ENCODE measurements at regions not wholly inside any gene's neighbourhood (a gene's known extent, or its start where the extent isn't known, plus 50 kb on each side); places are given as distances from the start of the nearest gene placed in this dataset.

GRCh38 chr11:113578715-113579250 is 103.6 kb upstream of the DRD2 start:
- Mint-ChIP-seq H3K9me3 (peaks cover 0 to 1% (median 0%) of the 10 kb centered on the region in 5 donors), H3K27ac (no peak overlapping the region), H3K4me1 (peaks cover 0 to 7% (median 0%) of the 10 kb centered on the region in 3 donors), H3K4me3 (no peak overlapping the region), H3K36me3 (no peaks in the 10 kb centered on the region), H3K27me3 (peaks cover 3 to 12% of the 10 kb centered on the region in 2 donors)
- Histone ChIP-seq H3K4me1 (ENCODE audit: insufficient read depth, low read length) (no peaks in the 10 kb centered on the region), H3K36me3 (ENCODE audit: insufficient read depth, low read length) (no peaks in the 10 kb centered on the region), H3K9me3 (ENCODE audit: low read length) (no peaks in the 10 kb centered on the region), H3K4me3 (ENCODE audit: low read length) (no peak overlapping the region), H3K27me3 (ENCODE audit: insufficient read depth, low read length, poor library complexity, severe bottlenecking) (no peaks in the 10 kb centered on the region), H3K27ac (ENCODE audit: low read depth, low read length) (no peak overlapping the region)
- CTCF ChIA-PET: no interaction called here
- DNase-seq: no peak
- POLR2A ChIA-PET: no interaction called here

DNA sequence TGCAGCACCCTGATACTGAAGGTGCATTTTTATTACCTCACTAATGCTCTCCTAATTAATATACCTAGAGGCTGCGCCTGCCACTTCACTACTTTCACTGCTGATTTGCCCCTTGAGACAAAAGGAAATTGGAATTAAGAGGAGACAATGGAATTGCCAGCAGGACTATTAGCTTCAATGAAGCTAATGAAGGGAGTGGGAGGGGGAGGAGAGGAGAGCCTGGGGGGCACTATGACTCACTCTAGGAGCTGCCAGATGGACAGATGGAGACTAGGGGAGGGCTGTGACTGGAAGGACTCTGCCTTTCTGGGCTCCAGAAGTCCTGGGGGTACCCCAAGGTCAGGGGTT is 102.8 kb upstream of the DRD2 start:
- Histone ChIP-seq H3K9me3 (ENCODE audit: low read length) (no peaks in the 10 kb centered on the region), H3K36me3 (ENCODE audit: insufficient read depth, low read length) (no peaks in the 10 kb centered on the region), H3K4me1 (ENCODE audit: insufficient read depth, low read length) (no peaks in the 10 kb centered on the region), H3K27me3 (ENCODE audit: insufficient read depth, low read length, poor library complexity, severe bottlenecking) (no peaks in the 10 kb centered on the region), H3K27ac (ENCODE audit: low read depth, low read length) (no peak overlapping the region), H3K4me3 (ENCODE audit: low read length) (no peak overlapping the region)
- H3K36me3 Mint-ChIP-seq: no peaks in the 10 kb centered on the region
- ChIA-PET POLR2A (no interaction called here), CTCF (no interaction called here)
- H3K27ac Mint-ChIP-seq: no peak overlapping the region
- no peak for DNase-seq
- H3K4me1 Mint-ChIP-seq: peaks cover 0 to 7% (median 0%) of the 10 kb centered on the region in 3 donors
- H3K9me3 Mint-ChIP-seq: peaks cover 0 to 1% (median 0%) of the 10 kb centered on the region in 5 donors
- no peak overlapping the region for H3K4me3 Mint-ChIP-seq
- peaks cover 3 to 10% of the 10 kb centered on the region in 2 donors for H3K27me3 Mint-ChIP-seq

DNA sequence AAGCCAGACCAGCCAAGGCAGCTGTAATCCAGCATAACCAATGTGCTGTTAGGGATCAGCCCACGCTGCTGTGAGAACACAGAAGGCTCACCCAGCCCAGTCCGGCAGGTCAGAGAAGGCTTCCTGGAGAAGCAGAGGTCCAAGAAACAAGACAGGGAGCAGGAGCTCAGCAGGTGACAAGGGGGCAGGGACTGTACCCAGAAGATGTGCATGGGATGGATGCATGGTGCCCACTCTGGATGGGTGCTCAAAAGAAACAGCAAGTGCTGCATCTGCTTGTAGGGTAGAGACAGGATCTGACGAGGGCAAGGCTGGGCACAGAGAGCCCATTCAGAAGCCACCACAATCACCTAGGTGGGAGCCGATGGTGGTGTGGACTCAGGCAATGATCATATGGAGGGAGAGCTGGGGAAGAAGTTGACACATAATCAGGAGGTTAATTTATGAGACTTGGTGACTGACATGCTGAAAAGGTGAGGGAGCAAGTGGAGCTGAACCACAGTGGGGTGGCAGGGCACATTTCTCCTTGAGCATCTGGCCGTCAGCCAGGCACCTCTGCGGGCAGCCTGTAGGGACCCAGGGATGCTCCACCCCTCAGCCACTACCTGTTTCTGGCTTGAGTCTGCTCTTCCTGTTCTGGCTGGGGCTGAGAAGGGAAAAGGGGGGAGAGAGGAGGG is 102.3 kb upstream of the DRD2 start:
- Histone ChIP-seq H3K4me1 (ENCODE audit: insufficient read depth, low read length) (no peaks in the 10 kb centered on the region), H3K9me3 (ENCODE audit: low read length) (no peaks in the 10 kb centered on the region), H3K27ac (ENCODE audit: low read depth, low read length) (no peak overlapping the region), H3K36me3 (ENCODE audit: insufficient read depth, low read length) (no peaks in the 10 kb centered on the region), H3K4me3 (ENCODE audit: low read length) (no peak overlapping the region), H3K27me3 (ENCODE audit: insufficient read depth, low read length, poor library complexity, severe bottlenecking) (no peaks in the 10 kb centered on the region)
- peaks cover 3 to 10% of the 10 kb centered on the region in 2 donors for H3K27me3 Mint-ChIP-seq
- peaks cover 0 to 1% (median 0%) of the 10 kb centered on the region in 5 donors for H3K9me3 Mint-ChIP-seq
- peaks cover 0 to 7% (median 0%) of the 10 kb centered on the region in 3 donors for H3K4me1 Mint-ChIP-seq
- CTCF ChIA-PET: interaction anchor here (1.1 kb wide), 1 partner anchor 11 kb away, joined by 3 read pairs; no protein-coding TSS in a partner anchor
- no peak overlapping the region for H3K27ac Mint-ChIP-seq
- no peak overlapping the region for H3K4me3 Mint-ChIP-seq
- H3K36me3 Mint-ChIP-seq: no peaks in the 10 kb centered on the region
- POLR2A ChIA-PET: no interaction called here
- DNase-seq: no peak

- Histone ChIP-seq H3K36me3 (ENCODE audit: insufficient read depth, low read length) (no peaks in the 10 kb centered on the region), H3K27me3 (ENCODE audit: insufficient read depth, low read length, poor library complexity, severe bottlenecking) (no peaks in the 10 kb centered on the region), H3K4me1 (ENCODE audit: insufficient read depth, low read length) (no peaks in the 10 kb centered on the region), H3K9me3 (ENCODE audit: low read length) (no peaks in the 10 kb centered on the region), H3K27ac (ENCODE audit: low read depth, low read length) (no peak overlapping the region), H3K4me3 (ENCODE audit: low read length) (no peak overlapping the region)
- H3K9me3 Mint-ChIP-seq: peaks cover 0 to 1% (median 0%) of the 10 kb centered on the region in 5 donors
- ChIA-PET POLR2A (no interaction called here), CTCF (no interaction called here)
- H3K36me3 Mint-ChIP-seq: no peaks in the 10 kb centered on the region
- no peak overlapping the region for H3K27ac Mint-ChIP-seq
- H3K4me1 Mint-ChIP-seq: peaks cover 0 to 7% (median 0%) of the 10 kb centered on the region in 3 donors
- DNase-seq: no peak
- no peak overlapping the region for H3K4me3 Mint-ChIP-seq
- peaks cover 3 to 7% of the 10 kb centered on the region in 2 donors for H3K27me3 Mint-ChIP-seq
These were observed 99.4 kb upstream of the DRD2 start for GRCh38 chr11:113574586-113574985.

DNA sequence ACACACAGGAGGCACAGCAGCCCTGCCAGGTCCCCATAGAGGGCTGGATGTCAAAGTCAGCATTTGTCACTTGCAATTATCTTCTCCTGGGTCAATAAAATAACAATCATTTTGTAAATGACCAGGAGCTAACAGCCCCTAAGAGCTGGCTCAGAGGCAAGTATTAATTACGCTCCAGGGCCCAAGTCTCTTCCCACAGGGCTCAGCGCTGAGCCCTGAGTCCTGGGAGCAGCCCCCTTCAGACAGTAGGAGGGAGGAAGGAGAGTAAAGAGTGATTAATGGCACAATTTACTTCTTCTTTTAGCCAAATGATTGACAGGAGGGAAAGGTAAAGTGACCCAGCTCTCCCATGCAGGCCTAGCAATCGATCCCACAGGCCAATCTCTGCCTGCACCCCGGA is 99.0 kb upstream of the DRD2 start:
- ChIA-PET CTCF (no interaction called here), POLR2A (no interaction called here)
- Mint-ChIP-seq H3K27ac (no peak overlapping the region), H3K4me3 (no peak overlapping the region), H3K36me3 (no peaks in the 10 kb centered on the region), H3K4me1 (peaks cover 0 to 7% (median 0%) of the 10 kb centered on the region in 3 donors), H3K9me3 (peaks cover 0 to 1% (median 0%) of the 10 kb centered on the region in 5 donors), H3K27me3 (peaks cover 3 to 7% of the 10 kb centered on the region in 2 donors)
- Histone ChIP-seq H3K36me3 (ENCODE audit: insufficient read depth, low read length) (no peaks in the 10 kb centered on the region), H3K4me1 (ENCODE audit: insufficient read depth, low read length) (no peaks in the 10 kb centered on the region), H3K4me3 (ENCODE audit: low read length) (no peak overlapping the region), H3K27ac (ENCODE audit: low read depth, low read length) (no peak overlapping the region), H3K9me3 (ENCODE audit: low read length) (no peaks in the 10 kb centered on the region), H3K27me3 (ENCODE audit: insufficient read depth, low read length, poor library complexity, severe bottlenecking) (no peaks in the 10 kb centered on the region)
- DNase-seq: no peak

DNA sequence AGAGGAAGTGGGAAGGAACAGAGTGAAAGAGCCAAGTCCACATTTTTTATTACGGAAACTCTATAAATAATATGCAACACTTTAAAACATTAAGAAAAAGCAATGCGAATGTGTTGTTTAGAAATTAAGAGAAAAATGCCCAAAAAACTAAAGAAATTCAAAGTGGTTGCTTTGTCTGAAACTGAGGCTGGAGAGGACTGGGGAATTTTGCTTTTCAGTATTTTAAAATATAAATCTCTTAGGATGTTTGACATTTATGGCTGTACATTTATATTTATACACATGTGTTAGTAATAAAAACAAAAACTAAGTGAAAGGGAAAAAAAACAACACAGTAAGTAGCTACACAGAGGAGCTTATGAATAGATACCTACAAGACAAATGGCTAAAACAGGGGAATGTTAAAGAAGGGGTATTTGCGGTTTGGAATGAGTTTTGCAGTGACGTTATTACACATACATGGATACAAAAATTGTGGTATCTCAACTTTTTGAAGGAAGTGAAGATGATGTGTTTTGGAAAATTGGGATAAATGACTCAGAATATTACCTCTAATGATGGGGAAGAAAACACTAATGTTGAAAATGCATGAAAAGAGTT is 97.0 kb upstream of the DRD2 start:
- Histone ChIP-seq H3K36me3 (ENCODE audit: insufficient read depth, low read length) (no peaks in the 10 kb centered on the region), H3K27ac (ENCODE audit: low read depth, low read length) (no peak overlapping the region), H3K9me3 (ENCODE audit: low read length) (no peaks in the 10 kb centered on the region), H3K4me3 (ENCODE audit: low read length) (no peak overlapping the region), H3K27me3 (ENCODE audit: insufficient read depth, low read length, poor library complexity, severe bottlenecking) (no peaks in the 10 kb centered on the region), H3K4me1 (ENCODE audit: insufficient read depth, low read length) (no peaks in the 10 kb centered on the region)
- peaks cover 2 to 8% of the 10 kb centered on the region in 2 donors for H3K27me3 Mint-ChIP-seq
- no peak overlapping the region for H3K27ac Mint-ChIP-seq
- H3K4me1 Mint-ChIP-seq: no peaks in the 10 kb centered on the region
- no peak for DNase-seq
- H3K4me3 Mint-ChIP-seq: no peak overlapping the region
- POLR2A ChIA-PET: no interaction called here
- H3K36me3 Mint-ChIP-seq: no peaks in the 10 kb centered on the region
- H3K9me3 Mint-ChIP-seq: peaks cover 0 to under 1% (median 0%) of the 10 kb centered on the region in 5 donors
- CTCF ChIA-PET: no interaction called here

DNA sequence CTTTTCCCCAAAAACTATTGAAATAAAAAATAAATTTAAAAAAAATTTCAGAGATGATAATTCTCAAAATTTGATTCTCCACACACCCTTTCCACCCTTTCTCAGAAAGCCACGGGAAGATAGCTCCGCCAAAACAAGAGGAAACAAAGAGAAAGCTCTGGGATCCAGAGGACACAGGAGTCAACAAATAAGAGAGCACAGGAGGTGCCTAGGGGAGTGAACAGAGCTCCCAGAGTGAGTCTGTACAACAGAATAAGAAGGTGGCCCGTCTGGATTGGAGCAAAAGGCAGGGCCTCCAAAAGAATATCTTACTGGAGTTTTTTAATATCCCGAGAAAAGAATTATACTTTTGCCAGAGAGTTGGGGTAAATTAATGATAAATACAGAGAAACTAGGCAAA is 96.3 kb upstream of the DRD2 start:
- no peaks in the 10 kb centered on the region for H3K4me1 ChIP-seq (ENCODE audit: insufficient read depth, low read length)
- H3K4me1 Mint-ChIP-seq: no peaks in the 10 kb centered on the region
- H3K27me3 Mint-ChIP-seq: peaks cover under 1 to 11% of the 10 kb centered on the region in 2 donors
- no peak overlapping the region for H3K27ac Mint-ChIP-seq
- no peaks in the 10 kb centered on the region for H3K36me3 Mint-ChIP-seq
- no peaks in the 10 kb centered on the region for H3K27me3 ChIP-seq (ENCODE audit: insufficient read depth, low read length, poor library complexity, severe bottlenecking)
- ChIA-PET CTCF (no interaction called here), POLR2A (no interaction called here)
- H3K27ac ChIP-seq (ENCODE audit: low read depth, low read length): no peak overlapping the region
- no peak overlapping the region for H3K4me3 ChIP-seq (ENCODE audit: low read length)
- no peak for DNase-seq
- H3K9me3 ChIP-seq (ENCODE audit: low read length): no peaks in the 10 kb centered on the region
- no peaks in the 10 kb centered on the region for H3K9me3 Mint-ChIP-seq
- no peaks in the 10 kb centered on the region for H3K36me3 ChIP-seq (ENCODE audit: insufficient read depth, low read length)
- H3K4me3 Mint-ChIP-seq: no peak overlapping the region

DNA sequence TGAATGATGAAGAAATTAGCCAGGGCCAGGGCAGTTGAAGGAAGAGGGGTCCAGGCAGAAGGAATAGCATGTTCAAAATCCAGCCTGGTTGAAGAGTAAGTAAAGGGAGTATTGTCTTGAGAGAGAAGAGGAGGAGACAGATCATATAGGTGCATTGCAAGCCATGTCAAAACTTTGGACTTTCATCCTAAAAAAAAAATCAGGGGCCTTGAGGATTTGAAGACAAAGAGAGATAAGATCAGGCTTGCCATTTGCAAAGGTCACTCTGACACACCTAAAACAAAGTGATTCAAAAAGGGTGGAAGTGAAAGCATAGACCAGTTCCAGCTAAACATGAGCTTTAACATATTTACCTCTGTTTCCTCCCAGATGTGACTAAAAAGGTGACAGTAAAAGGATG is 95.7 kb upstream of the DRD2 start:
- H3K36me3 Mint-ChIP-seq: no peaks in the 10 kb centered on the region
- Histone ChIP-seq H3K9me3 (ENCODE audit: low read length) (no peaks in the 10 kb centered on the region), H3K4me1 (ENCODE audit: insufficient read depth, low read length) (no peaks in the 10 kb centered on the region), H3K27ac (ENCODE audit: low read depth, low read length) (no peak overlapping the region), H3K36me3 (ENCODE audit: insufficient read depth, low read length) (no peaks in the 10 kb centered on the region), H3K4me3 (ENCODE audit: low read length) (no peak overlapping the region), H3K27me3 (ENCODE audit: insufficient read depth, low read length, poor library complexity, severe bottlenecking) (no peaks in the 10 kb centered on the region)
- ChIA-PET POLR2A (no interaction called here), CTCF (no interaction called here)
- peaks cover 0 to 11% of the 10 kb centered on the region in 2 donors for H3K27me3 Mint-ChIP-seq
- no peaks in the 10 kb centered on the region for H3K9me3 Mint-ChIP-seq
- H3K4me1 Mint-ChIP-seq: no peaks in the 10 kb centered on the region
- no peak for DNase-seq
- H3K27ac Mint-ChIP-seq: no peak overlapping the region
- no peak overlapping the region for H3K4me3 Mint-ChIP-seq

Data from CD8-positive, alpha-beta memory T cell (primary cell).